Activated CD8-positive, alpha-beta T cell treated with anti-CD3 and anti-CD28 coated beads for 36 hours (primary cell): ENCODE measurements at regions not wholly inside any gene's neighbourhood (a gene's known extent, or its start where the extent isn't known, plus 50 kb on each side); places are given as distances from the start of the nearest gene placed in this dataset.

ENCODE experiments used
- ATAC-seq: fragments of 200-7000 bp; cut with Tn5 transposase; one replicate; pipeline ENCODE4 v1.10.0; 2021; ENCODE audit warnings: mild to moderate bottlenecking, moderate library complexity
- CTCF ChIA-PET: fragments of 350-600 bp; sonication (Branson Sonifier 250); formaldehyde crosslinking; loops from one replicate; lab custom pipeline; 2021; ENCODE audit warnings: antibody characterized with exemption; lab: Charles Lee
- POLR2A ChIA-PET: fragments of 350-600 bp; sonication (Branson Sonifier 250); formaldehyde crosslinking; loops from one replicate; lab custom pipeline; 2021; ENCODE audit warnings: antibody characterized with exemption; lab: Charles Lee
- DNase-seq: peaks from one replicate; pipeline ENCODE4 v3.0.0-alpha.2; 2020
- H3K27ac Mint-ChIP-seq: one replicate; pipeline ENCODE4 v1.8.0; 2021; ENCODE audit warnings: mild to moderate bottlenecking, mixed read lengths
- H3K27me3 Mint-ChIP-seq: one replicate; pipeline ENCODE4 v1.8.0; 2021; ENCODE audit warnings: mixed read lengths
- H3K36me3 Mint-ChIP-seq: one replicate; pipeline ENCODE4 v1.8.0; 2021; ENCODE audit warnings: low read depth, mixed read lengths
- H3K4me1 Mint-ChIP-seq: one replicate; pipeline ENCODE4 v1.8.0; 2021; ENCODE audit warnings: low read depth, mixed read lengths
- H3K4me3 Mint-ChIP-seq: one replicate; pipeline ENCODE4 v1.8.0; 2021; ENCODE audit warnings: mild to moderate bottlenecking, moderate library complexity, mixed read lengths
- H3K9me3 Mint-ChIP-seq: one replicate; pipeline ENCODE4 v1.8.0; 2021; ENCODE audit warnings: mixed read lengths
- CTCF ChIP-seq: fragments of 200-600 bp; IDR thresholded peaks from one replicate; pipeline ENCODE4 v1.8.0; 2022; ENCODE audit warnings: antibody characterized with exemption, mild to moderate bottlenecking
- intact Hi-C: fragments of 100-400 bp; cut with micrococcal nuclease; formaldehyde crosslinking; loops from one replicate; pipeline ENCODE4 v1.10.0; 2022

GRCh38 chr9:20114974-20115373 is 326.1 kb upstream of the SLC24A2 start:
- intact Hi-C loops, result no loop called here
- no peaks in the 10 kb centered on the region for H3K36me3 Mint-ChIP-seq
- no peak overlapping the region for H3K27ac Mint-ChIP-seq
- peaks cover 7% of the 10 kb centered on the region for H3K9me3 Mint-ChIP-seq
- ATAC-seq, result no peak
- TF ChIP-seq CTCF, result no peak
- no peak overlapping the region for H3K4me3 Mint-ChIP-seq
- H3K4me1 Mint-ChIP-seq, result no peaks in the 10 kb centered on the region
- H3K27me3 Mint-ChIP-seq, result no peaks in the 10 kb centered on the region
- DNase-seq, result no peak
- POLR2A ChIA-PET, result no interaction called here
- CTCF ChIA-PET, result no interaction called here

GRCh38 chr9:20112205-20112783 is 323.5 kb upstream of the SLC24A2 start:
- H3K9me3 Mint-ChIP-seq, result peaks cover 9% of the 10 kb centered on the region
- H3K36me3 Mint-ChIP-seq, result no peaks in the 10 kb centered on the region
- no peak overlapping the region for H3K27ac Mint-ChIP-seq
- CTCF ChIA-PET, result no interaction called here
- intact Hi-C loops, result no loop called here
- TF ChIP-seq CTCF, result no peak
- no peaks in the 10 kb centered on the region for H3K4me1 Mint-ChIP-seq
- H3K27me3 Mint-ChIP-seq, result no peaks in the 10 kb centered on the region
- no peak for ATAC-seq
- H3K4me3 Mint-ChIP-seq, result no peak overlapping the region
- DNase-seq, result no peak
- POLR2A ChIA-PET, result interaction anchor here (1.1 kb wide), 1 partner anchor 15 kb away, joined by 6 read pairs; no protein-coding TSS in a partner anchor

DNA sequence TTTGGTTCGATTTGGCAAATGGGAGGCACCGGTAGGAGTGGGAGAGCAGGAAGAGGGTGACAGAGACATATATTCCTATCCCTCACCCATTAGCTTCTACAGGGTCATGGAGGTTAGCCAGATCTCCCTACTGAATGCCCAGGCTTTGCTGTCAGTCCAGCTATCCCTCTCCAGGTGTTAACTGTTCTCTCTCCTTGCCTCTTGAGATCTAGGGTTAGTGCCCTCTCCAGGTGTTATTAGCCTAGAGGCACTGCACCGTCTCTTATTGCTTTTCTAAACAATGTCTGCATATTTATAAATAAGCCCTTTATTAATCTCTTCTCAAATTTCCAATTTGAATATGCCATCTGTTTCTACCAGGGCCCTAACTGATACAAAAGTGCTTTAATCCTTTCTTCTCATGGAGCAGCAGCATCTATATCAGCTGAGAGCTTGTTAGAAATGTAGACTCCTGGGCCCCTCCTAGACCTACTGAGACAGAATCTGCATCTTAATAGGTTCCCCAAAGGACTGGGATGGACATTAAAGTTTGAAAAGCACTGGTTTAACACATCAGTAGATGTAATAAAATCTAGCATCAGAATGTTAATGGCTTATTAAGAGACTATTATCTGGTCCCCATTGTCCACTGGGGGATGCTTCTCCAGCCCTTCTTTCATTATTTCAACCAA is 322.5 kb upstream of the SLC24A2 start:
- intact Hi-C loops, result no loop called here
- no peaks in the 10 kb centered on the region for H3K4me1 Mint-ChIP-seq

DNA sequence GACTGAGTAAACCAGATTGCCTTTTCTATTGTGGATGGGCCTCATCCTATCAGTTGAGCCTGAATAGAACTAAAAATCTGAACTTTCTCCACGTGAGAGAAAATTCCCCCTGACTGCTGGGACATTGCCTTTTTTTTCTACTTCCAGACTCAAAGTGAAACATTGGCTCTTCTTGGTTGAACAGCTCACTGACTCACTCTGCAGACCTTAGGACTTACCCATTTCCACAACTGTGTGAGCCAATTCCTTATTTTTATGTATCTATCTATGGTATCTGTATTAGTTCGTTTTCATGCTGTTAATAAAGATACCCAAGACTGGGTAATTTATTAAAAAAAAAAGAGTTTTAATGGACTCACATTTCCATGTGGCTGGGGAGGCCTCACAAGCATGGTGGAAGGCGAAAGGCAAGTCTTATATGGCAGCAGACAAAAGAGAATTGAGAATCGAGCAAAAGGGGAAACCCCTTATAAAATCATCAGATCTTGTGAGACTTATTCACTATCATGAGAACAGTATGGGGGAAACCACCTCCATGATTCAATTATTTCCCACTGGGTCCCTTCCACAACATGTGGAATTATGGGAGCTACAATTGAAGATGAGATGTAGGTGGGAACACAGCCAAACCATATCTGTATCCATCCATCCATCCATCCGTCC is 306.7 kb upstream of the SLC24A2 start:
- Mint-ChIP-seq H3K27ac (no peak overlapping the region), H3K4me3 (no peak overlapping the region), H3K4me1 (no peaks in the 10 kb centered on the region), H3K36me3 (peaks cover 3% of the 10 kb centered on the region), H3K9me3 (peaks cover 13% of the 10 kb centered on the region), H3K27me3 (no peaks in the 10 kb centered on the region)
- POLR2A ChIA-PET, result no interaction called here
- CTCF ChIA-PET, result no interaction called here
- DNase-seq, result no peak
- ATAC-seq, result no peak
- intact Hi-C loops, result no loop called here
- no peak for TF ChIP-seq CTCF

More for the DNA sequence above, 322.5 kb upstream of the SLC24A2 start:
- no peak for ATAC-seq
- CTCF ChIA-PET, result no interaction called here
- no peak for DNase-seq
- POLR2A ChIA-PET, result no interaction called here
- Mint-ChIP-seq H3K27me3 (no peaks in the 10 kb centered on the region), H3K36me3 (no peaks in the 10 kb centered on the region), H3K9me3 (peaks cover 9% of the 10 kb centered on the region), H3K4me3 (no peak overlapping the region), H3K27ac (no peak overlapping the region)
- TF ChIP-seq CTCF, result no peak

GRCh38 chr9:20092561-20092960 is 303.7 kb upstream of the SLC24A2 start:
- intact Hi-C loops, result no loop called here
- no peak for TF ChIP-seq CTCF
- no peaks in the 10 kb centered on the region for H3K27me3 Mint-ChIP-seq
- ChIA-PET POLR2A (no interaction called here), CTCF (interaction anchor here (0.8 kb wide), 1 partner anchor 88 kb away, joined by 3 read pairs; no protein-coding TSS in a partner anchor)
- no peak for ATAC-seq
- H3K9me3 Mint-ChIP-seq, result peaks cover 14% of the 10 kb centered on the region
- no peak overlapping the region for H3K27ac Mint-ChIP-seq
- DNase-seq, result no peak
- H3K4me1 Mint-ChIP-seq, result no peaks in the 10 kb centered on the region
- H3K36me3 Mint-ChIP-seq, result peaks cover 3% of the 10 kb centered on the region
- no peak overlapping the region for H3K4me3 Mint-ChIP-seq
